ENCODE measurements at regions not wholly inside any gene's neighbourhood (a gene's known extent, or its start where the extent isn't known, plus 50 kb on each side); places are given as distances from the start of the nearest gene placed in this dataset.

- no peaks in the 10 kb centered on the region for H3K79me2 ChIP-seq (ENCODE audit: control insufficient read depth, insufficient read depth, low read length)
- WGBS (ENCODE audit: extremely low coverage, insufficient coverage, low lambda C conversion rate) = no CpG with 5 or more reads among the region's 4 CpGs
These were observed 134.9 kb downstream of the C4orf33 start for GRCh38 chr4:129230846-129231245.

GRCh38 chr4:129231945-129232588, 136.1 kb downstream of the C4orf33 start:
- no peak overlapping the region for H3K4me3 ChIP-seq (ENCODE audit: low read length)
- no peaks in the 10 kb centered on the region for H3K79me2 ChIP-seq (ENCODE audit: control insufficient read depth, insufficient read depth, low read length)
- no peak overlapping the region for H4K8ac ChIP-seq (ENCODE audit: low read depth, low read length)
- H3K79me1 ChIP-seq (ENCODE audit: low read length) = no peaks in the 10 kb centered on the region
- no peaks in the 10 kb centered on the region for H3K4me1 ChIP-seq (ENCODE audit: control insufficient read depth, low read depth, low read length)
- no CpG with 5 or more reads among the region's 2 CpGs for WGBS (ENCODE audit: extremely low coverage, insufficient coverage, low lambda C conversion rate)
- H3K18ac ChIP-seq (ENCODE audit: low read length) = no peak overlapping the region
- H2BK5ac ChIP-seq (ENCODE audit: low read length) = no peak overlapping the region
- H3K27ac ChIP-seq (ENCODE audit: low read depth, low read length) = no peak overlapping the region
- DNase-seq = no peak
- H2AK5ac ChIP-seq (ENCODE audit: low read length) = no peak overlapping the region
- H4K5ac ChIP-seq (ENCODE audit: low read length) = no peak overlapping the region
- H3K27me3 ChIP-seq (ENCODE audit: insufficient read depth, low read length, poor library complexity) = no peaks in the 10 kb centered on the region
- H3K36me3 ChIP-seq (ENCODE audit: control insufficient read depth, insufficient read depth, low read length) = no peaks in the 10 kb centered on the region
- H2BK15ac ChIP-seq (replicated peaks; ENCODE audit: low read depth) = no peak overlapping the region
- no peak overlapping the region for H3K4me2 ChIP-seq (ENCODE audit: low read length)
- H3K56ac ChIP-seq (ENCODE audit: low read length) = no peak overlapping the region
- H3K9ac ChIP-seq (ENCODE audit: low read length) = no peak overlapping the region
- no peak overlapping the region for H3K23ac ChIP-seq (ENCODE audit: low read length)
- H2BK120ac ChIP-seq (ENCODE audit: low read depth, low read length) = no peak overlapping the region
- H3K4ac ChIP-seq (ENCODE audit: low read depth, low read length) = no peak overlapping the region

More at GRCh38 chr4:129230846-129231245, 134.9 kb downstream of the C4orf33 start:
- H3K4me1 ChIP-seq (ENCODE audit: control insufficient read depth, low read depth, low read length) = no peaks in the 10 kb centered on the region
- H3K27me3 ChIP-seq (ENCODE audit: insufficient read depth, low read length, poor library complexity) = no peaks in the 10 kb centered on the region
- H3K36me3 ChIP-seq (ENCODE audit: control insufficient read depth, insufficient read depth, low read length) = no peaks in the 10 kb centered on the region
- H3K79me1 ChIP-seq (ENCODE audit: low read length) = no peaks in the 10 kb centered on the region
- H3K23ac ChIP-seq (ENCODE audit: low read length) = no peak overlapping the region
- no peak overlapping the region for H4K5ac ChIP-seq (ENCODE audit: low read length)
- no peak overlapping the region for H3K56ac ChIP-seq (ENCODE audit: low read length)
- DNase-seq = peak; percentile 16
- no peak overlapping the region for H3K9ac ChIP-seq (ENCODE audit: low read length)
- H3K27ac ChIP-seq (ENCODE audit: low read depth, low read length) = no peak overlapping the region
- no peak overlapping the region for H2BK120ac ChIP-seq (ENCODE audit: low read depth, low read length)
- H2AK5ac ChIP-seq (ENCODE audit: low read length) = no peak overlapping the region
- no peak overlapping the region for H3K4me3 ChIP-seq (ENCODE audit: low read length)
- no peak overlapping the region for H2BK5ac ChIP-seq (ENCODE audit: low read length)
- H3K18ac ChIP-seq (ENCODE audit: low read length) = no peak overlapping the region
- H2BK15ac ChIP-seq (replicated peaks; ENCODE audit: low read depth) = no peak overlapping the region
- H3K4me2 ChIP-seq (ENCODE audit: low read length) = no peak overlapping the region
- no peak overlapping the region for H4K8ac ChIP-seq (ENCODE audit: low read depth, low read length)
- no peak overlapping the region for H3K4ac ChIP-seq (ENCODE audit: low read depth, low read length)

- no peak overlapping the region for H3K4ac ChIP-seq (ENCODE audit: low read depth, low read length)
- no peaks in the 10 kb centered on the region for H3K27me3 ChIP-seq (ENCODE audit: insufficient read depth, low read length, poor library complexity)
- H3K27ac ChIP-seq (ENCODE audit: low read depth, low read length) = no peak overlapping the region
- no peak overlapping the region for H2BK120ac ChIP-seq (ENCODE audit: low read depth, low read length)
- H3K56ac ChIP-seq (ENCODE audit: low read length) = no peak overlapping the region
- no peak overlapping the region for H2AK5ac ChIP-seq (ENCODE audit: low read length)
- no peaks in the 10 kb centered on the region for H3K79me1 ChIP-seq (ENCODE audit: low read length)
- H2BK15ac ChIP-seq (replicated peaks; ENCODE audit: low read depth) = no peak overlapping the region
- no peak for DNase-seq
- no peak overlapping the region for H3K23ac ChIP-seq (ENCODE audit: low read length)
- H3K4me2 ChIP-seq (ENCODE audit: low read length) = no peak overlapping the region
- no peak overlapping the region for H3K4me3 ChIP-seq (ENCODE audit: low read length)
- H4K5ac ChIP-seq (ENCODE audit: low read length) = no peak overlapping the region
- H3K18ac ChIP-seq (ENCODE audit: low read length) = no peak overlapping the region
- H3K79me2 ChIP-seq (ENCODE audit: control insufficient read depth, insufficient read depth, low read length) = no peaks in the 10 kb centered on the region
- no peak overlapping the region for H3K9ac ChIP-seq (ENCODE audit: low read length)
- no peak overlapping the region for H4K8ac ChIP-seq (ENCODE audit: low read depth, low read length)
- H2BK5ac ChIP-seq (ENCODE audit: low read length) = no peak overlapping the region
- H3K36me3 ChIP-seq (ENCODE audit: control insufficient read depth, insufficient read depth, low read length) = no peaks in the 10 kb centered on the region
- no CpG with 5 or more reads among the region's 3 CpGs for WGBS (ENCODE audit: extremely low coverage, insufficient coverage, low lambda C conversion rate)
- no peaks in the 10 kb centered on the region for H3K4me1 ChIP-seq (ENCODE audit: control insufficient read depth, low read depth, low read length)
These were observed 136.8 kb downstream of the C4orf33 start for GRCh38 chr4:129232589-129233337.

- Histone ChIP-seq H4K5ac (ENCODE audit: low read length) (no peak overlapping the region), H3K36me3 (ENCODE audit: control insufficient read depth, insufficient read depth, low read length) (no peaks in the 10 kb centered on the region), H3K4me1 (ENCODE audit: control insufficient read depth, low read depth, low read length) (no peaks in the 10 kb centered on the region), H3K27ac (ENCODE audit: low read depth, low read length) (no peak overlapping the region), H3K56ac (ENCODE audit: low read length) (no peak overlapping the region), H3K9ac (ENCODE audit: low read length) (no peak overlapping the region), H3K4me2 (ENCODE audit: low read length) (no peak overlapping the region), H3K18ac (ENCODE audit: low read length) (no peak overlapping the region), H2BK15ac (replicated peaks; ENCODE audit: low read depth) (no peak overlapping the region), H3K79me1 (ENCODE audit: low read length) (no peaks in the 10 kb centered on the region), H2BK120ac (ENCODE audit: low read depth, low read length) (no peak overlapping the region), H2BK5ac (ENCODE audit: low read length) (no peak overlapping the region), H2AK5ac (ENCODE audit: low read length) (no peak overlapping the region), H3K4me3 (ENCODE audit: low read length) (no peak overlapping the region), H3K23ac (ENCODE audit: low read length) (no peak overlapping the region), H4K8ac (ENCODE audit: low read depth, low read length) (no peak overlapping the region), H3K4ac (ENCODE audit: low read depth, low read length) (no peak overlapping the region), H3K27me3 (ENCODE audit: insufficient read depth, low read length, poor library complexity) (no peaks in the 10 kb centered on the region), H3K79me2 (ENCODE audit: control insufficient read depth, insufficient read depth, low read length) (no peaks in the 10 kb centered on the region)
- WGBS (ENCODE audit: extremely low coverage, insufficient coverage, low lambda C conversion rate) = no CpG with 5 or more reads among the region's 1 CpG
- DNase-seq = no peak
These were observed 137.7 kb downstream of the C4orf33 start for GRCh38 chr4:129233691-129234090.

- no peaks in the 10 kb centered on the region for H3K27me3 ChIP-seq (ENCODE audit: insufficient read depth, low read length, poor library complexity)
- DNase-seq = no peak
- H3K79me1 ChIP-seq (ENCODE audit: low read length) = no peaks in the 10 kb centered on the region
- no peak overlapping the region for H2BK5ac ChIP-seq (ENCODE audit: low read length)
- no peak overlapping the region for H2AK5ac ChIP-seq (ENCODE audit: low read length)
- no peak overlapping the region for H3K9ac ChIP-seq (ENCODE audit: low read length)
- no peak overlapping the region for H3K56ac ChIP-seq (ENCODE audit: low read length)
- H3K27ac ChIP-seq (ENCODE audit: low read depth, low read length) = no peak overlapping the region
- H3K4me3 ChIP-seq (ENCODE audit: low read length) = no peak overlapping the region
- no peak overlapping the region for H2BK15ac ChIP-seq (replicated peaks; ENCODE audit: low read depth)
- no peak overlapping the region for H3K23ac ChIP-seq (ENCODE audit: low read length)
- no peak overlapping the region for H4K5ac ChIP-seq (ENCODE audit: low read length)
- H3K4me2 ChIP-seq (ENCODE audit: low read length) = no peak overlapping the region
- H2BK120ac ChIP-seq (ENCODE audit: low read depth, low read length) = no peak overlapping the region
- no peaks in the 10 kb centered on the region for H3K36me3 ChIP-seq (ENCODE audit: control insufficient read depth, insufficient read depth, low read length)
- H3K4me1 ChIP-seq (ENCODE audit: control insufficient read depth, low read depth, low read length) = no peaks in the 10 kb centered on the region
- H3K4ac ChIP-seq (ENCODE audit: low read depth, low read length) = no peak overlapping the region
- H3K18ac ChIP-seq (ENCODE audit: low read length) = no peak overlapping the region
- no peaks in the 10 kb centered on the region for H3K79me2 ChIP-seq (ENCODE audit: control insufficient read depth, insufficient read depth, low read length)
- WGBS (ENCODE audit: extremely low coverage, insufficient coverage, low lambda C conversion rate) = no CpG with 5 or more reads among the region's 3 CpGs
- H4K8ac ChIP-seq (ENCODE audit: low read depth, low read length) = no peak overlapping the region
These were observed 140.4 kb downstream of the C4orf33 start for GRCh38 chr4:129236351-129236750.
